ENCODE measurements at regions not wholly inside any gene's neighbourhood (a gene's known extent, or its start where the extent isn't known, plus 50 kb on each side); places are given as distances from the start of the nearest gene placed in this dataset.

DNA sequence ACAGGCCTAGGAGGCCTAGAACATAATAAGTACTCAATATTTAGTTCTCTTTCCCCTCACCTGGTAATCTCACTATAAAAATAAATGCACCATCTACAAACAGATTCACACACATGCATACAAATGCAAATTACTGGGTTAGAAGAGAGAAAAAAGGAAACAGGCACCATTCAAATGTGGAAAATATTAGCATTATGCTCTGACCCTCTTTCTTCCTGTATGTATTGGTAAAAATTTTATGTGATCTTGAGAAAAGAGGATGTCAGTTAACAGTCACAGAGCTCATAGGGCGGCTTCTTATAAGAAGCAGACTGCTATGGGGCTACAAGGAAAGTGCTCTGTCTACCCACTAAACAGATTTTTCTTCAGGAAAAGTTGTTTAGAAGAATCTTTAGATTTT lies 565.4 kb downstream of the LMO4 start:
- DNase-seq = no peak

GRCh38 chr1:87897481-87897880 lies 568.8 kb downstream of the LMO4 start:
- DNase-seq = no peak

- no peak for DNase-seq
Observed at GRCh38 chr1:87898431-87898830, 569.8 kb downstream of the LMO4 start.

DNA sequence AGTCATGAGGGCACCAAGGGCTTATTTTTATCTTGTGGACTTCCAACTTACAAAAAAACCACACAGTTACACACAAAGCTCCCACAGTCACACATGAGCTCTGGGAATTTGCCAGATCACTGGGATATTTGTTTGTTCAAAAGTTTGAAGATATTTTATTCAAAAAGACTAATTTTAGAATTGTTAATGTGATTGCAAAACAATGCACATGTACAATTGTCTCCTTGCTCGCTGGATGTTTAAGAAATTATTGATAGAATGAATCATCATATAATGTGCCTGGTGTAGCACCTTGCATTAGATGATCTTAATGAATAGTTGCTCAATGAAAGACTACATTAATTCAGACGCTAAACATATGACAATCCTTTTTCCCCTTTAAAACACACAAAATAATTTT lies 570.3 kb downstream of the LMO4 start:
- DNase-seq = no peak

DNA sequence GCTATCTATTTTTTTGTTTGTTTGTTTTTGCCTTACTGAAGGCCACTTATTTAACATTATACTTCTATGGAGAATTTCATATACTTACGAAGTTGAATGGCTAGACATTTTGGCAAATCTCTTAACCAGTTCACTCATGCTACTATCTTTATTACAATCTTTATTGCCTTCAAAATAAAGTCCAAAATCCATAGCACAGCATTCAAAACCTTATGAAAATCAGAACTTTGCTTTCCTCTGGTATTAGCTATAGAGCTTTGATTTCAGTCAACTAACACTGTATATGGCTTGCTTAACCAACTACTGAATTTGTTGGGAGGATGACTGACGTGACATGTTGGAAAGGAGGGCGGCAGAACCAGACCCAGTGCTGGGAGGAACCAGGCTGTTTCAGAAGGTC lies 571.1 kb downstream of the LMO4 start:
- no peak for DNase-seq

DNA sequence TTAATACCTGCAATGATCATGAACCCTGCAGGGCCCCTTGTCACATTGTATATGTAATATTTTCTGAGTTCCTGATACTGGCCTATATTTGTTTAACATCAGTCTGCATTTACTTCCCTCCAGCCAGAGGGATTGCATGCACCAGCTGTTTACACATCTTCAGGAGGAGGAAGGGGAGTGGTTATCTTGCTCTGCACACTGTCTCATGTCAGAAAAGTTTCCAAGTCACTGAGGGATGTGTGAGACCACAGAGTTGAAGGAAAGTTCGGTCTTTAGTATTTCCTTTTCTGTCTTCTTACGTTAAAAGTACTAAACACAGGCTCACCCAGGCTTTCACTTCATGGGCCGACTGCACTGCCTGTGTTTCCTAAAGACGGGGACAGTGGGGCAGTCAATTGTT lies 574.1 kb downstream of the LMO4 start:
- DNase-seq = no peak

GRCh38 chr1:87903242-87903641 lies 574.6 kb downstream of the LMO4 start:
- DNase-seq = no peak

- DNase-seq = no peak
Observed at GRCh38 chr1:87904651-87905050, 576.0 kb downstream of the LMO4 start.

DNA sequence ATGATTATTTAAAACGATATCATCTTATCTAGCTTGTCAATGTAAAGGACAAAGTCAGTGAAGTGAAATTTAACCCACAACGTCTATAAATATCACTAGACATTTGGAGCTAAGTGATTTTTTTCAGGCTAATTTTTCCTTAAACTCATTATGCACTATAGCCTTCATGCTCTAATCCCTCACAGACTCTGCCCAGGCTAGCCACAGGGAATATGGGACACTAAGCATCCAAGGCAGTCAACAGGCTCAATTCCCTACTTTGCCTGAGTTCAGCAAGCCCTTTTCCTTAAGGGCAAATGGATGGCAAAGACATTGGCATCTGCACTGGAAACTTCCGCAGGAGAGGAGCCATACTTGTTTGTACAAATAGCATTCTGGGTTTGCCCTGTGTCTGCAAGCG lies 577.0 kb downstream of the LMO4 start:
- DNase-seq = no peak

DNA sequence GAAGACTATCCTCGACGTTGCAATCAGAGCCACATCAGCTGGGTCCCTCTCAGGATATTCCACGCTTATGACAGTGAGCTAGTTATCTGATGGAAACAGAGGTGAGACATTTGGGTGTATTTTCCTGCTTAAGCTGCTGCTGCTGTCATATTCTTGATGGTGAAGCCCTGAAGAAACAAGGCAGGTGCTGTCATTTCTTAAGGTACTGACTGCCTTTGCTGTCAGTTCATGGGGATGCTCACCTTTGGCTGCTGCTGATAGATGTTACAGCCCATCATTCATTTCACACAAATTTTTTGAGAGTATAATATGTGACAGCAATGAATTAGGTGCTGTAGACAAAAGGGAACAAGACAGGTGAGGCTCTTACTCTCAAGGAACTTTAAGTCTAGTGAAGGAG lies 577.4 kb downstream of the LMO4 start:
- no peak for DNase-seq

- DNase-seq = no peak
Observed at GRCh38 chr1:87913361-87913760, 584.7 kb downstream of the LMO4 start.

- DNase-seq = no peak
Observed at GRCh38 chr1:87914396-87914795, 585.7 kb downstream of the LMO4 start.

GRCh38 chr1:87915771-87916170 lies 587.1 kb downstream of the LMO4 start:
- DNase-seq = no peak

- DNase-seq = no peak
Observed at GRCh38 chr1:87916965-87917364, 588.3 kb downstream of the LMO4 start.

GRCh38 chr1:87918398-87918797 lies 589.7 kb downstream of the LMO4 start:
- no peak for DNase-seq

DNA sequence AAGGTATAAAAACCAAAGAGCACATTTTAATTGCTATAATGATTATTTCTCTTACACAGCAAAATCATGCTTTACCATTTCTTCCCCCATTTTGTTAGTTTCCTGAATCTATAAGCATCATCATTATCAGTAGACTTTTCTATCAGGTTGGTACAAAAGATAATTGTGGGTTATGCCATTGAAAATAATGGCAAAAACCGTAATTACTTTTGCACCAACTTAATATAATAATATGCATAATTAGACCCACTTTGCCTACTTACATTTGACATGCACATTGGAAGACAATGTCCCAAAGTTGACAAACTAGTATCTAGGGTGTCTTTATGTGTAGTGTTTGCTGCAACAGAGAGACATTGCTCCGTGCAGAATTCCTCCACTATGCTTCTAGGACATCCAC lies 594.2 kb downstream of the LMO4 start:
- no peak for DNase-seq

- DNase-seq = no peak
Observed at GRCh38 chr1:87926131-87926830, 597.6 kb downstream of the LMO4 start.

- no peak for DNase-seq
Observed at GRCh38 chr1:87926921-87927320, 598.2 kb downstream of the LMO4 start.

DNA sequence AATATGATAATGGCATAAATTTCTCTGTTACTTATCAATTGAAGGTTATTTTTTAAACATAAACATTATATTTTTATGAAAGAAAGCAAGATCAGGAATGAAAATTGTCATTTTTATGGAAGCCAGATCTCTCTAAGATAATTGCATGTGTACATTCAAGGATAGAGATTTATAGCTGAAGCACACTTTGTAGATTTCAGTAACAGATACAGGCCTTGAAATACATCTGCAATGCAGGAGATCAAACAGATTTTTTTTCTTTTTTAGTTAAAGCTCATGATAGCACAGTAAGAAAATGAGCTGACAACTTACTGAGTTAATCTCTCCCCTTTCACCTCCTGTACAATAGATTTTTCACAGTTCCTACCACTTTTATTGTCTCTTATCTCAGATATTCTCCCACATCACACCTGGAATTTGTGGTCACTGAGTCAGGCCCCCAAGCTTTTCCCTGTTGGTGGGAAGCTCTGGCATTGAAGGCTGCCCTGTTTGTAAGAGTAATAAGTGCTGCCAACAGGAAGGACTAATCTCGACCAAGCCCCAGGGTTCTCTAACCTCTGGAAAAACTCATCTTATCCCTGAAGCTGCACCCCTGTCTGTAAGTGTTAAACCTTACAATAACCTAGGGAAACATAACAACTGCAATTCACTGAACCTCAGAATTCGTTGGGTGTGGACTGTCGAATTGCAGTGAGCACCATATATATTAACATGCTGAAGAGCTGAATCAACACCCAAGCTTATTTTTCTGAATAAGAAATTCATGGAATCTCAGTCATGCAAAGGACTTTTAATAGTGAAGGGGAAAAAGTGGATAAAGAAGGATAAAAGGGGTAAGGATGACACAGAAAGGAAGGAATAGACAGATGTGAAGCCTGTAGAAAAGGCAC lies 599.0 kb downstream of the LMO4 start:
- no peak for DNase-seq

GRCh38 chr1:87928623-87929022 lies 599.9 kb downstream of the LMO4 start:
- no peak for DNase-seq

DNA sequence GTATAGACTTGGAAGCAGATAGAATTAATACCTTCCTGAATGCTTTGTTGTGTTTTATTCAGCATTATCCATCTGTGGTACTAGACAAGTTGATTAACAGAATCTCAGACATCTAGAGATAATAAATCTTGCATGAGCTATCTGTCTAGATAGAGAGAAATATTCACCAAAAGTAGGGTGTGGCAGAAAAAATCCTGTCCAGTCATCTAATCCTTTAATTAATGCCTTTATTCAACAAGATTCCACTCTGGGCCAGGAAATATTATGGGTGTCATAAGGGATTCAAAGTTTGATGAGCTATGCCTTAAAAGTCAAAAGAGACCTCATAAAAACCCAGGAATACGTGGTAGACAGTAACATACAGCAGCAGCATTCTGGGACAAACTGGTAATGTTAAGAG lies 601.2 kb downstream of the LMO4 start:
- no peak for DNase-seq

GRCh38 chr1:87930796-87931195 lies 602.1 kb downstream of the LMO4 start:
- DNase-seq = no peak

DNA sequence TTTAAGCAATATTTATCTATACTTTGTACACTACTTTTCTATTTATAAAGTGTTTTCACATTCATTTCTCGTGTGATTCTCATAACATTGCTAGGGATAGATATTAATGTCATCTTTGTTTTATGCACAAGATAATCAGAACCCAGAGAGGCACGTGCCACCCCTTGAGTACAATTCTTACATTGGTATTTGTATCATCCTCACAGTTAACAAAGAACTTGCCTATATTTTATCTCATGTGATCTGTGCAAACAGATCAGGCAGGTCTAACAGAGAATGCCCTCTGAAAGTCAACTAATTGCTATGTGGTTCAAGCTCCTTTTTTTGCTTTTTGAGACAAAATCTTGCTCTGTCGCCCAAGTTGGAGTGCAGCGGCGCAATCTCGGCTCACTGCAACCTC lies 604.5 kb downstream of the LMO4 start:
- DNase-seq = no peak

GRCh38 chr1:87935130-87935529 lies 606.5 kb downstream of the LMO4 start:
- DNase-seq = no peak

Measured in COR-L47 (cell line).